ENCODE measurements at regions not wholly inside any gene's neighbourhood (a gene's known extent, or its start where the extent isn't known, plus 50 kb on each side); places are given as distances from the start of the nearest gene placed in this dataset.

DNA sequence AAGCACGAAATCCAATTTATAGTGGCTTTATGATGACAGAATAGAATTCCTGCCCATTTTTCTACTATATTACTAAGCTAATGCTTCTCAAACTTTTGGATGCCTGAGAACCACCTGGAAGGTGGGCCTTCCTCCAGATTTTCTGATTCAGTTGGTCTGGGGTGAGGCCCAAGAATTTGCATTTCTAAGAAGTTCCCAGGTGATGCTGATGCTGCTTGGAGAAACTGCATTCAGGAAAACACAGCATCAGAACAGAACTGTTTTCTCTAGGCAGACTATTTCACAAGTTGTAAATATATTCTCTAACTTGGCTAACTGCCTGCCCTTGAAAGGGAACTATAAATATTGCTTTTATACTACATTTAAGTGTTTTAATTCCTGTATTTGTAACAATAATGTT lies 644.9 kb upstream of the DPPA4 start:
- no peaks in the 10 kb centered on the region for H4K20me1 ChIP-seq (ENCODE audit: control insufficient read depth, insufficient read depth)
- ChIA-PET CTCF (no interaction called here), RAD21 (ENCODE audit: unreplicated experiment) (no interaction called here), SMC1A (ENCODE audit: uncharacterized antibody, unreplicated experiment) (no interaction called here), POLR2A (no interaction called here)
- no peak for FAIRE-seq
- ATAC-seq, result no peak
- intact Hi-C loops (cut with micrococcal nuclease; ENCODE audit: unreplicated experiment), result no loop called here
- in situ Hi-C loops (cut with MboI), result no loop called here
- no TSS peak for BruUV-seq (replicated peaks)
- H3K4me3 ChIP-seq, result no peak overlapping the region
- DNase-seq (ENCODE audit: low read depth, low spot score), result no peak
- TF ChIP-seq CREB1 (IDR thresholded peaks at IDR 0.05; ENCODE audit: low read depth) (no peak), CHD1 (IDR thresholded peaks at IDR 0.05; ENCODE audit: low read depth, low read length) (no peak), ZNF207 (IDR thresholded peaks at IDR 0.05; ENCODE audit: borderline replicate concordance) (no peak), MYC (IDR thresholded peaks at IDR 0.05; ENCODE audit: insufficient read depth, insufficient read length, insufficient replicate concordance, low read length, severe bottlenecking) (no peak), RCOR1 (conservative IDR thresholded peaks at IDR 0.05; ENCODE audit: low read depth, low read length) (no peak), CHD4 (IDR thresholded peaks at IDR 0.05) (no peak)
- TF ChIP-seq, protein P1, sequence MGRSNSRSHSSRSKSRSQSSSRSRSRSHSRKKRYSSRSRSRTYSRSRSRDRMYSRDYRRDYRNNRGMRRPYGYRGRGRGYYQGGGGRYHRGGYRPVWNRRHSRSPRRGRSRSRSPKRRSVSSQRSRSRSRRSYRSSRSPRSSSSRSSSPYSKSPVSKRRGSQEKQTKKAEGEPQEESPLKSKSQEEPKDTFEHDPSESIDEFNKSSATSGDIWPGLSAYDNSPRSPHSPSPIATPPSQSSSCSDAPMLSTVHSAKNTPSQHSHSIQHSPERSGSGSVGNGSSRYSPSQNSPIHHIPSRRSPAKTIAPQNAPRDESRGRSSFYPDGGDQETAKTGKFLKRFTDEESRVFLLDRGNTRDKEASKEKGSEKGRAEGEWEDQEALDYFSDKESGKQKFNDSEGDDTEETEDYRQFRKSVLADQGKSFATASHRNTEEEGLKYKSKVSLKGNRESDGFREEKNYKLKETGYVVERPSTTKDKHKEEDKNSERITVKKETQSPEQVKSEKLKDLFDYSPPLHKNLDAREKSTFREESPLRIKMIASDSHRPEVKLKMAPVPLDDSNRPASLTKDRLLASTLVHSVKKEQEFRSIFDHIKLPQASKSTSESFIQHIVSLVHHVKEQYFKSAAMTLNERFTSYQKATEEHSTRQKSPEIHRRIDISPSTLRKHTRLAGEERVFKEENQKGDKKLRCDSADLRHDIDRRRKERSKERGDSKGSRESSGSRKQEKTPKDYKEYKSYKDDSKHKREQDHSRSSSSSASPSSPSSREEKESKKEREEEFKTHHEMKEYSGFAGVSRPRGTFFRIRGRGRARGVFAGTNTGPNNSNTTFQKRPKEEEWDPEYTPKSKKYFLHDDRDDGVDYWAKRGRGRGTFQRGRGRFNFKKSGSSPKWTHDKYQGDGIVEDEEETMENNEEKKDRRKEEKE (IDR thresholded peaks at IDR 0.05), result no peak
- TF ChIP-seq, protein P2, sequence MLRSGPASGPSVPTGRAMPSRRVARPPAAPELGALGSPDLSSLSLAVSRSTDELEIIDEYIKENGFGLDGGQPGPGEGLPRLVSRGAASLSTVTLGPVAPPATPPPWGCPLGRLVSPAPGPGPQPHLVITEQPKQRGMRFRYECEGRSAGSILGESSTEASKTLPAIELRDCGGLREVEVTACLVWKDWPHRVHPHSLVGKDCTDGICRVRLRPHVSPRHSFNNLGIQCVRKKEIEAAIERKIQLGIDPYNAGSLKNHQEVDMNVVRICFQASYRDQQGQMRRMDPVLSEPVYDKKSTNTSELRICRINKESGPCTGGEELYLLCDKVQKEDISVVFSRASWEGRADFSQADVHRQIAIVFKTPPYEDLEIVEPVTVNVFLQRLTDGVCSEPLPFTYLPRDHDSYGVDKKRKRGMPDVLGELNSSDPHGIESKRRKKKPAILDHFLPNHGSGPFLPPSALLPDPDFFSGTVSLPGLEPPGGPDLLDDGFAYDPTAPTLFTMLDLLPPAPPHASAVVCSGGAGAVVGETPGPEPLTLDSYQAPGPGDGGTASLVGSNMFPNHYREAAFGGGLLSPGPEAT (IDR thresholded peaks at IDR 0.05; ENCODE audit: low read depth), result no peak
- H3K79me2 ChIP-seq (ENCODE audit: control insufficient read depth, insufficient read depth, low read length), result no peaks in the 10 kb centered on the region
- no peak overlapping the region for H3K27ac ChIP-seq (ENCODE audit: control insufficient read depth, insufficient read depth)
- H3K9ac ChIP-seq (ENCODE audit: control insufficient read depth, insufficient read depth, low read length), result no peak overlapping the region
- no peaks in the 10 kb centered on the region for H3K36me3 ChIP-seq (ENCODE audit: control insufficient read depth in 2 of 2, insufficient read depth in 2 of 2, low read length in 1 of 2)
- H3K4me1 ChIP-seq (ENCODE audit: control insufficient read depth, insufficient read depth, low read length), result no peaks in the 10 kb centered on the region
- H3K27me3 ChIP-seq (replicated peaks in 1 of 2; ENCODE audit: control insufficient read depth in 2 of 2, insufficient read depth in 2 of 2, low read length in 1 of 2), result no peaks in the 10 kb centered on the region
- no peak overlapping the region for H3K4me2 ChIP-seq (ENCODE audit: control insufficient read depth, insufficient read depth)
- 13% methylated on average over 1 of the region's 1 CpG for WGBS (ENCODE audit: insufficient coverage, insufficient replicate concordance, low lambda C conversion rate, missing lambda C conversion rate)
- no peak overlapping the region for H2AFZ ChIP-seq (ENCODE audit: control insufficient read depth, low read depth, low read length)
- no peaks in the 10 kb centered on the region for H3K9me3 ChIP-seq (replicated peaks; ENCODE audit: control insufficient read depth, insufficient read depth, low read length)

Data from GM12878 (cell line).